NOMO-1 (cell line): ENCODE measurements at regions not wholly inside any gene's neighbourhood (a gene's known extent, or its start where the extent isn't known, plus 50 kb on each side); places are given as distances from the start of the nearest gene placed in this dataset.

Source experiments
- DNase-seq, 2 experiments: peaks; one replicate each; lab custom pipeline; 2025; ENCODE audit not compliant: unreplicated experiment in 2 of 2; lab: John Stamatoyannopoulos, UW

GRCh38 chr3:117483839-117484238 lies 774.3 kb downstream of the TUSC7 start:
- DNase-seq, result peak in 1 of 2 experiments; percentile 9

GRCh38 chr3:117485841-117486240 lies 776.3 kb downstream of the TUSC7 start:
- no peak for DNase-seq

GRCh38 chr3:117486719-117487716 lies 777.4 kb downstream of the TUSC7 start:
- no peak for DNase-seq

GRCh38 chr3:117488983-117489382 lies 779.4 kb downstream of the TUSC7 start:
- DNase-seq, result no peak

- DNase-seq, result peak in 1 of 2 experiments; percentile 85
These were observed 780.1 kb downstream of the TUSC7 start for GRCh38 chr3:117489663-117490079.

- peak; percentile 19 to 56 for DNase-seq
These were observed 781.1 kb downstream of the TUSC7 start for GRCh38 chr3:117490716-117491115.

- no peak for DNase-seq
These were observed 786.0 kb downstream of the TUSC7 start for GRCh38 chr3:117495620-117496019.

- no peak for DNase-seq
These were observed 789.8 kb downstream of the TUSC7 start for GRCh38 chr3:117499189-117499870.

GRCh38 chr3:117507958-117508357 lies 798.4 kb downstream of the TUSC7 start:
- DNase-seq, result peak in 1 of 2 experiments; percentile 47

GRCh38 chr3:117509858-117510257 lies 800.3 kb downstream of the TUSC7 start:
- DNase-seq, result no peak

- no peak for DNase-seq
These were observed 800.8 kb downstream of the TUSC7 start for GRCh38 chr3:117510396-117510795.

GRCh38 chr3:117512975-117513374 lies 803.4 kb downstream of the TUSC7 start:
- DNase-seq, result no peak

GRCh38 chr3:117515309-117515708 lies 805.7 kb downstream of the TUSC7 start:
- no peak for DNase-seq

GRCh38 chr3:117518364-117518763 lies 808.8 kb downstream of the TUSC7 start:
- DNase-seq, result no peak

- DNase-seq, result no peak
These were observed 810.2 kb downstream of the TUSC7 start for GRCh38 chr3:117519776-117520175.

GRCh38 chr3:117520582-117520981 lies 811.0 kb downstream of the TUSC7 start:
- DNase-seq, result no peak

GRCh38 chr3:117523418-117523817 lies 813.8 kb downstream of the TUSC7 start:
- DNase-seq, result no peak

GRCh38 chr3:117524890-117525289 lies 815.3 kb downstream of the TUSC7 start:
- DNase-seq, result peak in 1 of 2 experiments; percentile 2

GRCh38 chr3:117526470-117527079 lies 817.0 kb downstream of the TUSC7 start:
- DNase-seq, result peak; percentile 5 to 17

- no peak for DNase-seq
These were observed 817.8 kb downstream of the TUSC7 start for GRCh38 chr3:117527346-117527745.

- DNase-seq, result no peak
These were observed 819.1 kb downstream of the TUSC7 start for GRCh38 chr3:117528688-117529087.
